ENCODE measurements at regions not wholly inside any gene's neighbourhood (a gene's known extent, or its start where the extent isn't known, plus 50 kb on each side); places are given as distances from the start of the nearest gene placed in this dataset.

DNA sequence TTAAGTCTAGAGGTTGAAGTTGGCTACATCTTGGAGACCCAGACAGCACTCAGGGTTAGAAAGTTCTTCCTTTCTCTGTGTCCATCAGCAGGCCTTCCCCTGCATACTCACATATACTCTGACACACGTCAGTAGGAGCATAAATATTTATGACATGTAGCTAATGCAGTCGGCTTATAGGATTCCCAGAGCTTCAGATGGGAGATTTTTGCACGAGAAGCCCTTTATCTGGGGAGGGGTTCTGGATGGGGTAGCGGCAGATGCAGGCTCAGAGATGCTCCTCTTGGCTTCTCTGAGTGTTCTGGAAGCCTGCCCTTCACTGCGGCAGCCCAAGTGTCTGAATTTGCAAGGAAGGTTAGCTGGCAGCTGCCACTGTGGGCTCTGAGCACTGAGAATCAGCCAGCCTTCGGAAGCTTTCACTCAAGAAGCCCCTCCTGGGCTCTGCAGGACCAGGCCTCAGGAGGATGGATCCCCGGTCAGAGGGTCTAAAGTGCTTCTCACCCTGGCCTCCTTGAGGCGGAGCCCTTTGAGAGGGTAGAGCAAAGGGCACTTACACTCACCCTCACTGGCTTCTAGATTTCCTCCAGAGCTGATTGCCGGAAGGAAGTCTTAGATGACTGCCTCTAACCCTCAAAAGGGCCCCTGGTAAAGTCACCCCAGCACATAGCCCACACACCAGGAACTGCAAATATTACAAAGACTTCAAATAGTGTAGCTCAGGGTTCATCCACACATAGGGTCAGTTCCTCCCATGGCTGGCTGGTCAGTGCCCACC is 68.1 kb upstream of the NFASC start:
- H3K27ac ChIP-seq (ENCODE audit: low read length): no peak overlapping the region
- no peak overlapping the region for H3K4me2 ChIP-seq (ENCODE audit: low read depth, low read length)
- H3K79me2 ChIP-seq (ENCODE audit: low read length): no peaks in the 10 kb centered on the region
- no peak overlapping the region for H2AFZ ChIP-seq (ENCODE audit: low read length)
- TF ChIP-seq, protein P1, sequence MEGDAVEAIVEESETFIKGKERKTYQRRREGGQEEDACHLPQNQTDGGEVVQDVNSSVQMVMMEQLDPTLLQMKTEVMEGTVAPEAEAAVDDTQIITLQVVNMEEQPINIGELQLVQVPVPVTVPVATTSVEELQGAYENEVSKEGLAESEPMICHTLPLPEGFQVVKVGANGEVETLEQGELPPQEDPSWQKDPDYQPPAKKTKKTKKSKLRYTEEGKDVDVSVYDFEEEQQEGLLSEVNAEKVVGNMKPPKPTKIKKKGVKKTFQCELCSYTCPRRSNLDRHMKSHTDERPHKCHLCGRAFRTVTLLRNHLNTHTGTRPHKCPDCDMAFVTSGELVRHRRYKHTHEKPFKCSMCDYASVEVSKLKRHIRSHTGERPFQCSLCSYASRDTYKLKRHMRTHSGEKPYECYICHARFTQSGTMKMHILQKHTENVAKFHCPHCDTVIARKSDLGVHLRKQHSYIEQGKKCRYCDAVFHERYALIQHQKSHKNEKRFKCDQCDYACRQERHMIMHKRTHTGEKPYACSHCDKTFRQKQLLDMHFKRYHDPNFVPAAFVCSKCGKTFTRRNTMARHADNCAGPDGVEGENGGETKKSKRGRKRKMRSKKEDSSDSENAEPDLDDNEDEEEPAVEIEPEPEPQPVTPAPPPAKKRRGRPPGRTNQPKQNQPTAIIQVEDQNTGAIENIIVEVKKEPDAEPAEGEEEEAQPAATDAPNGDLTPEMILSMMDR (IDR thresholded peaks at IDR 0.05; ENCODE audit: low read length): no peak
- TF ChIP-seq EZH2 (optimal IDR thresholded peaks at IDR 0.05; ENCODE audit: low read depth, low read length): no peak
- TF ChIP-seq EZH2phosphoT487 (IDR thresholded peaks at IDR 0.05; ENCODE audit: low read length): no peak
- no peak for DNase-seq
- H3K9me3 ChIP-seq (replicated peaks; ENCODE audit: insufficient read depth, low read length): no peaks in the 10 kb centered on the region
- no peaks in the 10 kb centered on the region for H3K36me3 ChIP-seq (replicated peaks; ENCODE audit: insufficient read depth, low read length)
- H3K9me2 ChIP-seq (replicated peaks; ENCODE audit: insufficient read depth, low read length): no peaks in the 10 kb centered on the region
- H3K9ac ChIP-seq (ENCODE audit: low read length): no peak overlapping the region
- peaks cover 3% of the 10 kb centered on the region; the same call in 1 of the 2 replicates for H3F3A ChIP-seq (ENCODE audit: insufficient read depth, low read length)
- H3K4me3 ChIP-seq (ENCODE audit: low read length): no peak overlapping the region
- no peaks in the 10 kb centered on the region for H3K27me3 ChIP-seq (replicated peaks; ENCODE audit: insufficient read depth, low read length)
- peaks cover 10% of the 10 kb centered on the region for H3K4me1 ChIP-seq (ENCODE audit: low read length)
- no peaks in the 10 kb centered on the region for H4K20me1 ChIP-seq (ENCODE audit: insufficient read depth, low read length)

DNA sequence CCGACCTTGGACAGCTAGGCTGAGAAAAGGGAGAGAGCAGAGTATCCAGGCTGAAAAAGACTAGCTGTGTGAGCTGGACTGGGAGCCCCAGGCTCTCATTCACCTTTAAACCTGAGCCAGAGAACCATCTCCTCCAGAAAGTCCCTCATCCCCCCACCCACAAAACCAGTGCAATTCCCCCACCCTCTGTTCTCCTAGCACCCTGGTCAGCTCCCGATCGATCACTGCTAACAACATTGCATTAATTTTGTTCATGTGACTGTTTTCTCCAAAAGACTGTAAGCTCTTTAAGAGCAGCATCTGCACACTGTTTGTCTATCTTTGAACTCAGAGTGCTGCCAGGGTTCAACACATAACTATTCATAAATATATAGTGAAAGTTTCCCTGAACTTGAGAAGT is 67.1 kb upstream of the NFASC start:
- no peak overlapping the region for H2AFZ ChIP-seq (ENCODE audit: low read length)
- no peak overlapping the region for H3K9ac ChIP-seq (ENCODE audit: low read length)
- no peaks in the 10 kb centered on the region for H3K79me2 ChIP-seq (ENCODE audit: low read length)
- TF ChIP-seq EZH2 (optimal IDR thresholded peaks at IDR 0.05; ENCODE audit: low read depth, low read length) (no peak), EZH2phosphoT487 (IDR thresholded peaks at IDR 0.05; ENCODE audit: low read length) (no peak)
- TF ChIP-seq, protein P1 (IDR thresholded peaks at IDR 0.05; ENCODE audit: low read length): no peak
- H3K27ac ChIP-seq (ENCODE audit: low read length): no peak overlapping the region
- H3K4me3 ChIP-seq (ENCODE audit: low read length): no peak overlapping the region
- H3K27me3 ChIP-seq (replicated peaks; ENCODE audit: insufficient read depth, low read length): no peaks in the 10 kb centered on the region
- no peak overlapping the region for H3K4me2 ChIP-seq (ENCODE audit: low read depth, low read length)
- H4K20me1 ChIP-seq (ENCODE audit: insufficient read depth, low read length): no peaks in the 10 kb centered on the region
- peaks cover 7% of the 10 kb centered on the region; the same call in 1 of the 2 replicates for H3F3A ChIP-seq (ENCODE audit: insufficient read depth, low read length)
- no peaks in the 10 kb centered on the region for H3K36me3 ChIP-seq (replicated peaks; ENCODE audit: insufficient read depth, low read length)
- H3K4me1 ChIP-seq (ENCODE audit: low read length): peaks cover 14% of the 10 kb centered on the region
- no peaks in the 10 kb centered on the region for H3K9me3 ChIP-seq (replicated peaks; ENCODE audit: insufficient read depth, low read length)
- H3K9me2 ChIP-seq (replicated peaks; ENCODE audit: insufficient read depth, low read length): no peaks in the 10 kb centered on the region
- no peak for DNase-seq

DNA sequence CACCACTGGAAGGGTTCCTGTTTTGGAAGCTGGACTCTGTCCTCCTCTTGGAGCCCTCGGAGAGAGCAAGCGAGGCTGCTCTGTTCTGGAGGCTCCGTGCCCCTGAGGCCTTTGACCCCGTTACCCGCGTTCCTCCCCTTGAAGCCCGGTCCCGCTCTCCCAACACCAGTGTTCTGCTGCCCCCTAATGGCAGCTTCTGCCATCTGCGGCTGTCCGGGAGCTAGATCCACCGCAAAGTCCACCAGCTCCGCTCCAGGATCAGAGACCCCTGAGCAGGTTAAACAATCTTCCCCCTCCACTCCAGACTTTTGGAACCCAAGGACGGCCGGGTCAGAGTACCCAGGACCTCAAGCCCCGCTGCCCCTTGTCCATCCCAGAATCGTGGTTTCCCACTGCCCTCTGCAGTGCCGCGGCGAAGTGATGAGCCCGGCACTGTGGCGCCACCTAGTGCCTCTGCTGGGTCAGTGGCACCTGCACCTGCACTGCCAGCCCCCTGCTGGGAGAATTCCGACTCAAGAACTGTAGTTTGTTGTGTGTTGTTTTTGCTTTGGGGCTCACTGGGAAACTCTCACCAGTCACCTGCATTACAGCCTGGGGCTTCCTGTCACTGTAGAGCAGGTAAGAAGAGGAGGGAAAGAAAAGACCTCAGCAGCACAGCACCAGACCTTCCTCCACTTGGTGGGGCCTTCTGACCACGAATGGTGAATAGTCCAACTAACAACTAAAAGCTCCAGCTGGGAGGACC is 63.5 kb upstream of the NFASC start:
- H4K20me1 ChIP-seq (ENCODE audit: insufficient read depth, low read length): no peaks in the 10 kb centered on the region
- peak overlapping the region; percentile 64 for H2AFZ ChIP-seq (ENCODE audit: low read length)
- H3K4me1 ChIP-seq (ENCODE audit: low read length): peaks cover 14% of the 10 kb centered on the region
- H3K27me3 ChIP-seq (replicated peaks; ENCODE audit: insufficient read depth, low read length): no peaks in the 10 kb centered on the region
- DNase-seq: peak; percentile 95
- no peak for TF ChIP-seq EZH2phosphoT487 (IDR thresholded peaks at IDR 0.05; ENCODE audit: low read length)
- TF ChIP-seq, protein P1 (IDR thresholded peaks at IDR 0.05; ENCODE audit: low read length): peak; percentile 100
- peak overlapping the region; percentile 49 for H3K4me2 ChIP-seq (ENCODE audit: low read depth, low read length)
- H3F3A ChIP-seq (ENCODE audit: insufficient read depth, low read length): peaks cover 7% of the 10 kb centered on the region; the same call in 1 of the 2 replicates
- peak overlapping the region; percentile 64 for H3K4me3 ChIP-seq (ENCODE audit: low read length)
- no peaks in the 10 kb centered on the region for H3K9me2 ChIP-seq (replicated peaks; ENCODE audit: insufficient read depth, low read length)
- H3K36me3 ChIP-seq (replicated peaks; ENCODE audit: insufficient read depth, low read length): no peaks in the 10 kb centered on the region
- H3K9me3 ChIP-seq (replicated peaks; ENCODE audit: insufficient read depth, low read length): no peaks in the 10 kb centered on the region
- H3K27ac ChIP-seq (ENCODE audit: low read length): peak overlapping the region; percentile 47; the same call in 1 of the 2 replicates
- H3K79me2 ChIP-seq (ENCODE audit: low read length): no peaks in the 10 kb centered on the region
- H3K9ac ChIP-seq (ENCODE audit: low read length): peak overlapping the region; percentile 59

Data from MM.1S (cell line).